Tibial artery (tissue), 4 donors: ENCODE measurements at regions not wholly inside any gene's neighbourhood (a gene's known extent, or its start where the extent isn't known, plus 50 kb on each side); places are given as distances from the start of the nearest gene placed in this dataset.

Experiments used
- DNase-seq, 2 donors: peaks; one replicate each; pipeline ENCODE4 v3.0.0-alpha.2; 2019
- H3K27ac ChIP-seq, 2 donors: fragments of 200-600 bp; sonication (generic) in 1 of 2; 1 replicate in 1 of 2; 2 replicates in 1 of 2; pipeline ENCODE4 v1.5.1; 2018 to 2019; ENCODE audit warnings: mild to moderate bottlenecking in 1 of 2
- H3K27me3 ChIP-seq, 2 donors: fragments of 200-600 bp; sonication (generic) in 1 of 2; one replicate each; pipeline versions ENCODE4 v1.5.1 to v1.6.0; 2016 to 2019
- H3K36me3 ChIP-seq, 3 donors: fragments of 200-600 bp; sonication (generic) in 2 of 3; one replicate each; pipeline ENCODE4 v1.5.1; 2016 to 2019; ENCODE audit warnings: mild to moderate bottlenecking in 2 of 3
- H3K4me1 ChIP-seq, 4 donors: fragments of 200-600 bp; sonication (generic) in 2 of 4; 1 replicate in 3 of 4; 2 replicates in 1 of 4; pipeline ENCODE4 v1.5.1; 2016 to 2019
- H3K4me3 ChIP-seq, 2 donors: fragments of 200-600 bp; sonication (generic) in 1 of 2; 1 replicate in 1 of 2; 2 replicates in 1 of 2; pipeline ENCODE4 v1.5.1; 2018 to 2019; ENCODE audit warnings: mild to moderate bottlenecking in 2 of 2
- H3K9me3 ChIP-seq, 3 donors: fragments of 200-600 bp; sonication (generic) in 1 of 3; one replicate each; pipeline ENCODE4 v1.5.1; 2016 to 2019
- intact Hi-C: fragments of 100-400 bp; cut with DNase I; formaldehyde crosslinking; loops from one replicate; pipeline ENCODE4 v1.15.0; 2023; ENCODE audit warnings: low total_unique reads
- TF ChIP-seq, protein P1 (sequence below), 2 experiments: fragments of 200-600 bp in 1 of 2; fragments of 450-650 bp in 1 of 2; IDR thresholded peaks; one replicate each; pipeline ENCODE4 v1.5.1; 2017 to 2019; ENCODE audit warnings: antibody characterized with exemption in 2 of 2, mild to moderate bottlenecking in 1 of 2, moderate library complexity in 1 of 2

DNA sequence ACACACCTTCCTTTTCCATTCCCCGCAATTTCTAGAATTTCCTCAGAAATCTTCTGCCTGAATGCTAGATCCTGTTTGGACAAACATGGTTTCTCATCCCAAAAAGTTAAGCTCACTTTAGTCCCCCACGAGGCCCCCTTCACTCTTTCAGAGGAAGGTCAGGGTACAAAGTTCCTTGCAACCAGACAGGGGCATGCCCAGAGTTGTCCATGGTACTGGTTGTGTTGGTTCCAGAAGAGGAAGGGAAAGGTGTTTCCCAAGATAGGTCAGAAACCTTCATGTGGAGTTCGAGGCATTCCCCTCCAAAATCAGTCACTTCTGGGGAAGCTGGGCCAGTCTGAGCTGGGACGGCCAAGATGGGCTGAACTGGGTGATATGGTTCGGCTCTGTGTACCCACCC lies 167.6 kb upstream of the MAFB start:
- DNase-seq, result no peak
- Histone ChIP-seq H3K9me3 (no peaks in the 10 kb centered on the region), H3K36me3 (no peaks in the 10 kb centered on the region), H3K4me1 (no peaks in the 10 kb centered on the region), H3K27me3 (no peaks in the 10 kb centered on the region), H3K4me3 (no peak overlapping the region), H3K27ac (no peak overlapping the region)
- intact Hi-C loops, result no loop called here
- TF ChIP-seq, protein P1, sequence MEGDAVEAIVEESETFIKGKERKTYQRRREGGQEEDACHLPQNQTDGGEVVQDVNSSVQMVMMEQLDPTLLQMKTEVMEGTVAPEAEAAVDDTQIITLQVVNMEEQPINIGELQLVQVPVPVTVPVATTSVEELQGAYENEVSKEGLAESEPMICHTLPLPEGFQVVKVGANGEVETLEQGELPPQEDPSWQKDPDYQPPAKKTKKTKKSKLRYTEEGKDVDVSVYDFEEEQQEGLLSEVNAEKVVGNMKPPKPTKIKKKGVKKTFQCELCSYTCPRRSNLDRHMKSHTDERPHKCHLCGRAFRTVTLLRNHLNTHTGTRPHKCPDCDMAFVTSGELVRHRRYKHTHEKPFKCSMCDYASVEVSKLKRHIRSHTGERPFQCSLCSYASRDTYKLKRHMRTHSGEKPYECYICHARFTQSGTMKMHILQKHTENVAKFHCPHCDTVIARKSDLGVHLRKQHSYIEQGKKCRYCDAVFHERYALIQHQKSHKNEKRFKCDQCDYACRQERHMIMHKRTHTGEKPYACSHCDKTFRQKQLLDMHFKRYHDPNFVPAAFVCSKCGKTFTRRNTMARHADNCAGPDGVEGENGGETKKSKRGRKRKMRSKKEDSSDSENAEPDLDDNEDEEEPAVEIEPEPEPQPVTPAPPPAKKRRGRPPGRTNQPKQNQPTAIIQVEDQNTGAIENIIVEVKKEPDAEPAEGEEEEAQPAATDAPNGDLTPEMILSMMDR (IDR thresholded peaks at IDR 0.05), result no peak

- Histone ChIP-seq H3K27me3 (no peaks in the 10 kb centered on the region), H3K9me3 (no peaks in the 10 kb centered on the region), H3K4me1 (no peaks in the 10 kb centered on the region), H3K4me3 (no peak overlapping the region), H3K27ac (no peak overlapping the region), H3K36me3 (no peaks in the 10 kb centered on the region)
- intact Hi-C loops, result no loop called here
- TF ChIP-seq, protein P1 (IDR thresholded peaks at IDR 0.05), result no peak
- DNase-seq, result no peak
Observed at GRCh38 chr20:40860487-40860902, 168.1 kb upstream of the TOP1 start.

DNA sequence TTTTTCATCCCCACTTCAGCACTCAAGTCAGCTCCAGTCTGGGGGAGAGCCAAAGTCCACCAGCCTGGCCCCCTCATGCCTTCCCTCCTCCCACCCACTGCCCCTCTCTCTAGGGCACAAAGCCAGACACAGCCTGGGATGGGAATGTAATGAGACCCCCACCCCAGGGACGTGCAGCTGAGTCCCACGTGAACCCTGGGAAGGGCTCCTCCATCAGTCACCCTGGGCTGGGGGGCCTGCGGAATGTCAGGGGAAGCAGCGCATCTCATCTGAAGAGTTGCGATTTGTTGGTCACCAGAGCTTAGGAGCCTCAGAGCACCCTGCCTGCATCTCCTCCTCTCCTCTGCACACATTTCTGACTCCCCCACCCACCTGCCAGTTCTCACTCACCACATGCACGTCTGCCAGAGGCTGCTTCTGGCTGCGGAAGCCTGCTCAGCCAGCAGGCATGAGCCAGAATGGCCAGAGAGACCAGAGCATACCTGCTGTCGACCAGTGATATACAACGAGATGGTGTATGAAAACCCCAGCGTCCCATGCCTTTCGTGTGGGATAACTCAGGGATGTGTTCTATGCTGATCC lies 167.1 kb upstream of the TOP1 start:
- intact Hi-C loops, result no loop called here
- no peaks in the 10 kb centered on the region for H3K9me3 ChIP-seq
- H3K27ac ChIP-seq, result no peak overlapping the region
- TF ChIP-seq, protein P1 (IDR thresholded peaks at IDR 0.05), result no peak
- H3K4me1 ChIP-seq, result no peaks in the 10 kb centered on the region
- no peaks in the 10 kb centered on the region for H3K27me3 ChIP-seq
- no peaks in the 10 kb centered on the region for H3K36me3 ChIP-seq
- no peak for DNase-seq
- H3K4me3 ChIP-seq, result no peak overlapping the region

- TF ChIP-seq, protein P1 (IDR thresholded peaks at IDR 0.05), result no peak
- Histone ChIP-seq H3K36me3 (no peaks in the 10 kb centered on the region), H3K4me3 (no peak overlapping the region), H3K27ac (no peak overlapping the region), H3K27me3 (no peaks in the 10 kb centered on the region), H3K4me1 (peaks cover 0 to 9% (median 4%) of the 10 kb centered on the region in 4 donors), H3K9me3 (no peaks in the 10 kb centered on the region)
- intact Hi-C loops, result no loop called here
- DNase-seq, result no peak
Observed at GRCh38 chr20:40863355-40863919, 165.2 kb upstream of the TOP1 start.

DNA sequence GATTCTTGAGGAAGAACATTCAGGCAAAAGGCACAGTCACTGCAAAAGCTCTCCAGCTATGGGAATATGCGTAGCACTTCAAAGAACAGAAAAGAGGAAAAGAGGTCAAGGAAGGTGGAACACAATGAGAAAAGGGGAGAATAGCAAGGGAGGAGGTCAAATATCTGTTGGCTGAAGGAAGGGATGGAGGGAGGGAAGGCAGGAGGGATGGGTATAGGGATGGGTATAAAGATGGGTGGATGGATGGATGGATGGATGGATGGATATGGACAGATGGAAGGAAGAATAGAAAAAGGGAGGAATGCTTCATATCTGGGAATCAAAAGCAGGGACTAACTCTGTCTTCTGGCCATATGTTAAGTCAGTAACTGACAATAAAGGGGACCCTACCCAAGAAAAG lies 164.2 kb upstream of the TOP1 start:
- TF ChIP-seq, protein P1 (IDR thresholded peaks at IDR 0.05), result no peak
- no peaks in the 10 kb centered on the region for H3K27me3 ChIP-seq
- H3K4me3 ChIP-seq, result no peak overlapping the region
- intact Hi-C loops, result no loop called here
- peaks cover 1 to 20% (median 13%) of the 10 kb centered on the region in 4 donors for H3K4me1 ChIP-seq
- H3K9me3 ChIP-seq, result no peaks in the 10 kb centered on the region
- no peaks in the 10 kb centered on the region for H3K36me3 ChIP-seq
- H3K27ac ChIP-seq, result no peak overlapping the region
- DNase-seq, result no peak
